IMR-90 (cell line): ENCODE measurements at regions not wholly inside any gene's neighbourhood (a gene's known extent, or its start where the extent isn't known, plus 50 kb on each side); places are given as distances from the start of the nearest gene placed in this dataset.
A peak's percentile ranks its signal among the peaks of the same experiment; 100 is the strongest.

Experiments
- ATAC-seq: fragments of 200-7000 bp; cut with Tn5 transposase; 2 replicates; pipeline ENCODE4 v1.9.1; 2020; ENCODE audit warnings: low read depth, mild to moderate bottlenecking, moderate library complexity
- BruUV-seq: library from RNA; stranded (reverse); fragments of 400-500 nt; replicated peaks from 2 replicates; lab custom pipeline; 2021; lab: Mats Ljungman, UMichigan
- CTCF ChIA-PET: fragments of 300-600 bp; formaldehyde crosslinking; extraction: SDS; loops from one replicate; lab custom pipeline; 2021; ENCODE audit warnings: antibody characterized with exemption; lab: Yijun Ruan, JAX
- POLR2A ChIA-PET: fragments of 300-600 bp; sonication (Branson Sonifier 250); formaldehyde crosslinking; loops from one replicate; lab custom pipeline; 2022; ENCODE audit warnings: antibody characterized with exemption; ENCODE audit not compliant: unreplicated experiment; lab: Charles Lee
- DNase-seq: peaks from one replicate; pipeline ENCODE4 v3.0.0; 2013
- H2AFZ ChIP-seq: replicated peaks from 2 replicates; pipeline ENCODE3; 2013; ENCODE audit warnings: low read length, mild to moderate bottlenecking; ENCODE audit not compliant: poor library complexity
- H2AK5ac ChIP-seq: 2 replicates; pipeline ENCODE4 v1.6.1; 2013; ENCODE audit warnings: low read depth, low read length, inconsistent platforms
- H2AK9ac ChIP-seq: replicated peaks from 2 replicates; pipeline ENCODE3; 2013; ENCODE audit warnings: mild to moderate bottlenecking, low read depth, low read length, moderate library complexity; ENCODE audit not compliant: poor library complexity
- H2BK120ac ChIP-seq: 2 replicates; pipeline ENCODE4 v1.6.1; 2013; ENCODE audit warnings: low read depth, low read length, inconsistent platforms
- H2BK15ac ChIP-seq: 3 replicates; pipeline ENCODE4 v1.6.1; 2013; ENCODE audit warnings: low read depth, low read length, inconsistent platforms
- H2BK20ac ChIP-seq: 2 replicates; pipeline ENCODE4 v1.6.1; 2013; ENCODE audit warnings: low read depth, mild to moderate bottlenecking, inconsistent platforms, low read length, moderate library complexity
- H2BK5ac ChIP-seq: 2 replicates; pipeline ENCODE4 v1.6.1; 2013; ENCODE audit warnings: mild to moderate bottlenecking, low read depth, low read length, inconsistent platforms; ENCODE audit not compliant: poor library complexity, severe bottlenecking
- H3K14ac ChIP-seq: replicated peaks from 2 replicates; pipeline ENCODE4 v1.6.1; 2013; ENCODE audit warnings: low read depth, low read length, inconsistent platforms
- H3K18ac ChIP-seq: 2 replicates; pipeline ENCODE4 v1.6.1; 2013; ENCODE audit warnings: low read depth, low read length, control low read depth
- H3K23ac ChIP-seq: 2 replicates; pipeline ENCODE4 v1.6.1; 2013; ENCODE audit warnings: low read depth, low read length, inconsistent platforms
- H3K27ac ChIP-seq: 2 replicates; pipeline ENCODE4 v1.5.1; 2013; ENCODE audit warnings: mild to moderate bottlenecking, control low read depth, low read length; ENCODE audit not compliant: insufficient read depth
- H3K27me3 ChIP-seq: 2 replicates; pipeline ENCODE4 v1.6.1; 2013; ENCODE audit warnings: low read length; ENCODE audit not compliant: control insufficient read depth, insufficient read depth
- H3K36me3 ChIP-seq: 2 replicates; pipeline ENCODE4 v1.6.1; 2013; ENCODE audit warnings: low read length, mixed read lengths; ENCODE audit not compliant: control insufficient read depth, insufficient read depth
- H3K4ac ChIP-seq: 2 replicates; pipeline ENCODE4 v1.6.1; 2013; ENCODE audit warnings: low read depth, low read length, inconsistent platforms
- H3K4me1 ChIP-seq: 2 replicates; pipeline ENCODE4 v1.6.1; 2013; ENCODE audit warnings: low read length, mixed read lengths; ENCODE audit not compliant: control insufficient read depth, insufficient read depth
- H3K4me2 ChIP-seq: 2 replicates; pipeline ENCODE4 v1.6.1; 2013; ENCODE audit warnings: low read depth, mild to moderate bottlenecking, control low read depth, low read length, moderate library complexity
- H3K4me3 ChIP-seq: 2 replicates; pipeline ENCODE4 v1.5.1; 2013; ENCODE audit warnings: low read depth, mild to moderate bottlenecking, control low read depth, low read length, moderate library complexity; ENCODE audit not compliant: insufficient read depth
- H3K56ac ChIP-seq: 2 replicates; pipeline ENCODE4 v1.6.1; 2013; ENCODE audit warnings: low read length, inconsistent platforms; ENCODE audit not compliant: insufficient read depth; ENCODE audit errors: extremely low read depth
- H3K79me1 ChIP-seq, 2 experiments: 2 replicates each; pipeline ENCODE4 v1.6.1; 2013; ENCODE audit warnings: low read length in 2 of 2, inconsistent platforms in 1 of 2, low read depth in 1 of 2
- H3K9ac ChIP-seq: 2 replicates; pipeline ENCODE4 v1.6.1; 2013; ENCODE audit warnings: low read depth, low read length, control low read depth
- H3K9me1 ChIP-seq: 2 replicates; pipeline ENCODE4 v1.6.1; 2013; ENCODE audit warnings: low read length, inconsistent platforms; ENCODE audit not compliant: insufficient read depth
- H3K9me3 ChIP-seq: 2 replicates; pipeline ENCODE4 v1.6.1; 2013; ENCODE audit warnings: low read length; ENCODE audit not compliant: control insufficient read depth, insufficient read depth
- H4K20me1 ChIP-seq: 2 replicates; pipeline ENCODE4 v1.6.1; 2013; ENCODE audit warnings: low read length, inconsistent platforms; ENCODE audit not compliant: insufficient read depth
- H4K5ac ChIP-seq: 2 replicates; pipeline ENCODE4 v1.6.1; 2013; ENCODE audit warnings: mild to moderate bottlenecking, low read depth, low read length, control low read depth
- H4K8ac ChIP-seq, 2 experiments: 2 replicates each; pipeline ENCODE4 v1.6.1; 2013; ENCODE audit warnings: low read depth in 2 of 2, low read length in 2 of 2, control low read depth in 1 of 2, inconsistent platforms in 1 of 2
- H4K91ac ChIP-seq: 2 replicates; pipeline ENCODE4 v1.6.1; 2013; ENCODE audit warnings: low read depth, low read length, inconsistent platforms; ENCODE audit not compliant: insufficient read depth
- BHLHE40 ChIP-seq: fragments of 150-350 bp; IDR thresholded peaks from 2 replicates; pipeline ENCODE4 v1.6.1; 2016; ENCODE audit warnings: mild to moderate bottlenecking, low read depth, low read length
- CEBPB ChIP-seq: IDR thresholded peaks from 2 replicates; pipeline ENCODE4 v1.6.1; 2012; ENCODE audit warnings: low read depth, low read length, improper control_type of control experiment
- FOS ChIP-seq: fragments of 150-350 bp; IDR thresholded peaks from 2 replicates; pipeline ENCODE4 v1.6.1; 2016; ENCODE audit warnings: low read depth, low read length
- MAZ ChIP-seq: IDR thresholded peaks from 2 replicates; pipeline ENCODE4 v1.6.1; 2012; ENCODE audit warnings: low read depth, mild to moderate bottlenecking, low read length, improper control_type of control experiment, moderate library complexity, borderline replicate concordance
- MXI1 ChIP-seq: IDR thresholded peaks from 2 replicates; pipeline ENCODE4 v1.6.1; 2012; ENCODE audit warnings: low read depth, mild to moderate bottlenecking, low read length, moderate library complexity, borderline replicate concordance
- RAD21 ChIP-seq: IDR thresholded peaks from 2 replicates; pipeline ENCODE4 v1.6.1; 2012; ENCODE audit warnings: low read length, improper control_type of control experiment
- RCOR1 ChIP-seq: IDR thresholded peaks from 2 replicates; pipeline ENCODE4 v1.6.1; 2012; ENCODE audit warnings: mild to moderate bottlenecking, low read length, improper control_type of control experiment; ENCODE audit not compliant: insufficient replicate concordance
- USF2 ChIP-seq: fragments of 150-350 bp; IDR thresholded peaks from 2 replicates; pipeline ENCODE4 v1.6.1; 2017; ENCODE audit warnings: mild to moderate bottlenecking, antibody characterized with exemption, low read length, low read depth
- WGBS, 2 experiments: methylation state at CpG; one replicate each; pipeline versions ENCODE4 v1.1.5 to v1.1.7; 2013; ENCODE audit warnings: missing lambda C conversion rate in 2 of 2; ENCODE audit not compliant: insufficient read length in 1 of 2; ENCODE audit errors: extremely low coverage in 2 of 2; 5-methylcytosine and 5-hydroxymethylcytosine counted together
- dilution Hi-C: fragments of 300-500 bp; cut with HindIII; formaldehyde crosslinking; loops from one replicate; pipeline ENCODE4 v1.14.3; 2018; ENCODE audit warnings: low sequenced_read_pairs; ENCODE audit not compliant: unreplicated experiment
- in situ Hi-C: fragments of 300-500 bp; cut with MboI; formaldehyde crosslinking; loops from 3 replicates; pipeline ENCODE4 v1.14.3; 2019; ENCODE audit warnings: low sequenced_read_pairs, inconsistent platforms, mixed read lengths
- intact Hi-C: fragments of 100-400 bp; cut with micrococcal nuclease; formaldehyde crosslinking; loops from 2 replicates; pipeline ENCODE4 v1.10.0; 2022
- TF ChIP-seq, protein P1 (sequence below): fragments of 150-350 bp; IDR thresholded peaks from 2 replicates; pipeline ENCODE4 v1.6.1; 2016; ENCODE audit warnings: low read depth, mild to moderate bottlenecking, low read length, moderate library complexity, borderline replicate concordance

DNA sequence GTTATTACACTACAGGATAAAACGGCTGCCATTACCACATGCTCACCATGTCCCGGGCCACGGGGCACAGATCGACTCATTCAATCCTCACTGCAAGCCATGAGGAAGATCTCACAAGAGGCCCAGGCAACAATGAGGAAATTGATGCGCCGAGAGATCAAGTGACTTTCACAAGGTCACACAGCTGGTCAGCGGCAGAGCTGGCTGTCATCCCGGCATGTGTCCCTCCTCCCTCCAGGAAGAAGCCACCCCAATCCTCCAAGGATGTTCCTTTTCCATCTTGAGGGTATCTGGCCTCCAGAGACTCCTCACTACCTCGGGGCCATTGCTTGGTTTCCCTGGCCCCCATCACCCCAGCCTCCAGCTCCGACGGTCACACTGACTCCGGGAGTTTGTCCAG, 65.3 kb upstream of the GLI2 start (continued):
- TF ChIP-seq, protein P1, sequence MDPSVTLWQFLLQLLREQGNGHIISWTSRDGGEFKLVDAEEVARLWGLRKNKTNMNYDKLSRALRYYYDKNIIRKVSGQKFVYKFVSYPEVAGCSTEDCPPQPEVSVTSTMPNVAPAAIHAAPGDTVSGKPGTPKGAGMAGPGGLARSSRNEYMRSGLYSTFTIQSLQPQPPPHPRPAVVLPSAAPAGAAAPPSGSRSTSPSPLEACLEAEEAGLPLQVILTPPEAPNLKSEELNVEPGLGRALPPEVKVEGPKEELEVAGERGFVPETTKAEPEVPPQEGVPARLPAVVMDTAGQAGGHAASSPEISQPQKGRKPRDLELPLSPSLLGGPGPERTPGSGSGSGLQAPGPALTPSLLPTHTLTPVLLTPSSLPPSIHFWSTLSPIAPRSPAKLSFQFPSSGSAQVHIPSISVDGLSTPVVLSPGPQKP = no peak
- TF ChIP-seq MAZ (no peak), CEBPB (no peak)

DNA sequence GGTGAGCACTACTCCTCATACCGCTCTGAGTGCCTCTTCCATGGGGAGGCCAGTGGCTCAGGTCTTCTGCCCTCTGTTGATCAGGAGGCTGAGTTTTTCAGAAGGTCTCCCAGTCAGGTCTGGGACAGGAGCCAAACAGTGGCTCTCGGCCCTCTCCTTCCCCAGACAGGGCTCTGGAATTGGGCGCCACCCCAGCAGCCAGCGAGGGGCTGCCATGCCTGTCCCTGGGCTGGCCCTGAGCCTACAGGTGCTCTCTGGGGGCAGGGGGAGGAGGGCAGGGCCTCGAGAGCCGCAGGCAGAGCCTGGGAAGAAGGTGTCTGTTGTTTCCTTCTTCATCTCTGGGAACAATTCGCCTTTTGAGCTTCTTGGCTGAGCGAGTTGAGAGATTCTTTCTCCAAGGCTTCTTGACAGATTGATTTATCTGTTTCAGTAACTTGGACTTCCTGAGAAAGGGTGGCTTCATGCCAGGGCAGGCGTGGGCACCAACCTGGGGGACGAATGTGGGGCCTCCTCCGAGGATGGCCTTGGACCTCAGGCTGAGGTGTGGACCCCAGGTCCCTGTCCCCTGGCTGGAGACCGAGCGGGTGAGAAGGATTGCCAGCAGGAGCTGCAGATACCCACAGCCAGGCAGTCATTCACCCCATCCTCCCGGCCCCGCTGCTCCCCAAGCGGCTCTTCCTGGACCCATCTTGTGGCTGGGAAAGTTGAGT, 64.7 kb upstream of the GLI2 start:
- no peak overlapping the region for H3K23ac ChIP-seq
- TF ChIP-seq MXI1 (no peak), CEBPB (no peak), RAD21 (no peak), BHLHE40 (no peak), RCOR1 (no peak), USF2 (no peak), FOS (no peak), MAZ (no peak)
- TF ChIP-seq, protein P1 = no peak
- ATAC-seq (no peak), DNase-seq (no peak)
- no peak overlapping the region for H4K5ac ChIP-seq
- peak overlapping the region; percentile 48; the same call in 1 of the 2 replicates for H4K91ac ChIP-seq
- no peaks in the 10 kb centered on the region for H3K9me1 ChIP-seq
- H3K36me3 ChIP-seq = no peaks in the 10 kb centered on the region
- no peak overlapping the region for H3K14ac ChIP-seq
- no peak overlapping the region for H3K9ac ChIP-seq
- ChIA-PET CTCF (no interaction called here), POLR2A (no interaction called here)
- peak overlapping the region; percentile 40; the same call in 1 of the 3 replicates for H2BK15ac ChIP-seq
- no peaks in the 10 kb centered on the region for H3K4me1 ChIP-seq
- H3K4me2 ChIP-seq = no peak overlapping the region
- H3K9me3 ChIP-seq = peaks cover 12% of the 10 kb centered on the region
- H4K20me1 ChIP-seq = no peaks in the 10 kb centered on the region
- BruUV-seq = no TSS peak
- no peak overlapping the region for H2BK120ac ChIP-seq
- no peak overlapping the region for H2AFZ ChIP-seq
- no peak overlapping the region for H3K27ac ChIP-seq
- no peak overlapping the region for H2AK5ac ChIP-seq
- H3K4ac ChIP-seq = no peak overlapping the region
- no peaks in the 10 kb centered on the region for H3K79me1 ChIP-seq
- no peak overlapping the region for H2AK9ac ChIP-seq
- no peak overlapping the region for H3K56ac ChIP-seq
- WGBS, 2 experiments = 62% methylated on average over 4 of the region's 16 CpGs; no CpG with 5 or more reads in 1 of the 2 experiments
- no peak overlapping the region for H3K18ac ChIP-seq
- no peak overlapping the region for H2BK5ac ChIP-seq
- peaks cover 10% of the 10 kb centered on the region; the same call in 1 of the 2 replicates for H3K27me3 ChIP-seq
- dilution Hi-C loops (no loop called here), in situ Hi-C loops (no loop called here), intact Hi-C loops (loop anchor here (10.0 kb wide), 2 partner anchors 916 to 966 kb away; partner anchors contain the start of gene PTPN4)
- no peak overlapping the region for H2BK20ac ChIP-seq
- H4K8ac ChIP-seq = no peak overlapping the region
- H3K4me3 ChIP-seq = no peak overlapping the region
